ENCODE measurements at regions not wholly inside any gene's neighbourhood (a gene's known extent, or its start where the extent isn't known, plus 50 kb on each side); places are given as distances from the start of the nearest gene placed in this dataset.

GRCh38 chr12:69167648-69168165 lies 71.7 kb upstream of the CPSF6 start:
- Histone ChIP-seq H3K4me1 (replicated peaks; ENCODE audit: insufficient read depth) (no peaks in the 10 kb centered on the region), H3F3A (ENCODE audit: insufficient read depth, low read depth) (no peaks in the 10 kb centered on the region), H3K27ac (no peak overlapping the region), H3K36me3 (ENCODE audit: low read depth) (no peaks in the 10 kb centered on the region), H3K4me2 (no peak overlapping the region), H4K20me1 (ENCODE audit: insufficient read depth) (no peaks in the 10 kb centered on the region), H3K79me2 (ENCODE audit: low read depth) (no peaks in the 10 kb centered on the region), H3K4me3 (no peak overlapping the region), H2AFZ (no peak overlapping the region), H3K9me2 (ENCODE audit: insufficient read depth) (no peaks in the 10 kb centered on the region), H3K9me3 (ENCODE audit: insufficient read depth, low read depth) (no peaks in the 10 kb centered on the region), H3K27me3 (ENCODE audit: insufficient read depth, low read depth) (no peaks in the 10 kb centered on the region)
- ChIA-PET CTCF (no interaction called here), POLR2A (ENCODE audit: unreplicated experiment) (no interaction called here)
- TF ChIP-seq CTCF (conservative IDR thresholded peaks at IDR 0.05) (no peak), EZH2 (IDR thresholded peaks at IDR 0.05; ENCODE audit: low read depth) (no peak)
- DNase-seq, result no peak
- BruUV-seq (replicated peaks), result no TSS peak
- intact Hi-C loops (cut with micrococcal nuclease; ENCODE audit: unreplicated experiment), result no loop called here

- intact Hi-C loops (cut with micrococcal nuclease; ENCODE audit: unreplicated experiment), result no loop called here
- H3K9me2 ChIP-seq (ENCODE audit: insufficient read depth), result no peaks in the 10 kb centered on the region
- TF ChIP-seq EZH2 (IDR thresholded peaks at IDR 0.05; ENCODE audit: low read depth), result no peak
- TF ChIP-seq CTCF (conservative IDR thresholded peaks at IDR 0.05), result no peak
- H3K4me2 ChIP-seq, result no peak overlapping the region
- no peak overlapping the region for H2AFZ ChIP-seq
- no peaks in the 10 kb centered on the region for H3F3A ChIP-seq (ENCODE audit: insufficient read depth, low read depth)
- no peaks in the 10 kb centered on the region for H3K9me3 ChIP-seq (ENCODE audit: insufficient read depth, low read depth)
- ChIA-PET CTCF (no interaction called here), POLR2A (ENCODE audit: unreplicated experiment) (no interaction called here)
- H3K4me1 ChIP-seq (replicated peaks; ENCODE audit: insufficient read depth), result no peaks in the 10 kb centered on the region
- no peaks in the 10 kb centered on the region for H3K27me3 ChIP-seq (ENCODE audit: insufficient read depth, low read depth)
- H3K36me3 ChIP-seq (ENCODE audit: low read depth), result no peaks in the 10 kb centered on the region
- BruUV-seq (replicated peaks), result no TSS peak
- no peaks in the 10 kb centered on the region for H4K20me1 ChIP-seq (ENCODE audit: insufficient read depth)
- H3K4me3 ChIP-seq, result no peak overlapping the region
- no peak overlapping the region for H3K27ac ChIP-seq
- no peaks in the 10 kb centered on the region for H3K79me2 ChIP-seq (ENCODE audit: low read depth)
- DNase-seq, result no peak
Observed at GRCh38 chr12:69168363-69168762, 71.0 kb upstream of the CPSF6 start.

GRCh38 chr12:69168828-69169227 lies 70.5 kb upstream of the CPSF6 start:
- H3F3A ChIP-seq (ENCODE audit: insufficient read depth, low read depth), result no peaks in the 10 kb centered on the region
- H3K9me2 ChIP-seq (ENCODE audit: insufficient read depth), result no peaks in the 10 kb centered on the region
- H4K20me1 ChIP-seq (ENCODE audit: insufficient read depth), result no peaks in the 10 kb centered on the region
- no peaks in the 10 kb centered on the region for H3K36me3 ChIP-seq (ENCODE audit: low read depth)
- no peak overlapping the region for H2AFZ ChIP-seq
- H3K27me3 ChIP-seq (ENCODE audit: insufficient read depth, low read depth), result no peaks in the 10 kb centered on the region
- no peak overlapping the region for H3K27ac ChIP-seq
- no peak overlapping the region for H3K4me3 ChIP-seq
- no peak for DNase-seq
- intact Hi-C loops (cut with micrococcal nuclease; ENCODE audit: unreplicated experiment), result no loop called here
- H3K4me1 ChIP-seq (replicated peaks; ENCODE audit: insufficient read depth), result no peaks in the 10 kb centered on the region
- BruUV-seq (replicated peaks), result no TSS peak
- no peaks in the 10 kb centered on the region for H3K79me2 ChIP-seq (ENCODE audit: low read depth)
- H3K9me3 ChIP-seq (ENCODE audit: insufficient read depth, low read depth), result no peaks in the 10 kb centered on the region
- TF ChIP-seq CTCF (conservative IDR thresholded peaks at IDR 0.05), result no peak
- TF ChIP-seq EZH2 (IDR thresholded peaks at IDR 0.05; ENCODE audit: low read depth), result no peak
- POLR2A ChIA-PET (ENCODE audit: unreplicated experiment), result no interaction called here
- H3K4me2 ChIP-seq, result no peak overlapping the region
- CTCF ChIA-PET, result no interaction called here

Measured in PC-9 (cell line).